HG03457 (cell line): ENCODE measurements at regions not wholly inside any gene's neighbourhood (a gene's known extent, or its start where the extent isn't known, plus 50 kb on each side); places are given as distances from the start of the nearest gene placed in this dataset.

ENCODE experiments used
- ATAC-seq: cut with Tn5 transposase; IDR thresholded peaks from one replicate; pipeline ENCODE4 v1.9.1; 2021; ENCODE audit warnings: moderate number of reproducible peaks; ENCODE audit not compliant: unreplicated experiment

DNA sequence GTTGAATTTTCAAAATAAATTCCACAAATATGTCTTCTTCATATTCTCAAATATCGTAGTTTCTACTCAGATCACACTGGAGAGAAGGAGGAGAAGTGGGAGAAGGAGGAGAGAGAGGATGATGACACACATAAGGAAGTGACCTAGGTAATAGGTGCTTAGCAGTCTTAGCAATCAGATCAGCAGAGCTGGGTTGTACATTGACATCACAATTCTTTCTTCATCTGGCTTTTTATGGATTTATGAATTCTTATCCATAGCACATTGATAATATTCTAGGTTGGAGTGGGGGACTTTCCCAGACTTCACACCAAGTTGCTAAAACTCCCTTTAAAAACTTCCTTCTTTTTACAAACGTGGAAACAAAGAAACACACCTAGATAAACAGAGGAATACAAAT lies 86.9 kb downstream of the FGF9 start:
- no peak for ATAC-seq

DNA sequence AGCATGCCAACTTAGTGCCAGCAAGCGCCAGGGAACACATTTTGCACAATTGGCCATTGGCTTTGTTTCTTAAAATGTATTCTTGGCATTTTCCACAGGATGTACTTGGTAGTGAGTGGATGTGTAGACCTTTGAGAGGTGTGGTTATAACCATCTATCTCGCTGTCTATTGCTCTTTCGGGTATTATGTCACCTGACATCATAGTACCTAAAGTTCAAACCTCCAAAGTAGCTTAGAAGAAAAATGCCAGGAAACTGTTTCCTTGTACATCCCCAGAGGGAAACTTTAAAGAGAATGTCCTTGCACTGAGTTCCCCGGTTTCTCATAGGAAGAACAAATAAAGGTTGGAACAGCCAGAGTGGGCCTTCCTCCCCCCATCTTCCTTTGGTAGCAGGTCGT lies 87.6 kb downstream of the FGF9 start:
- no peak for ATAC-seq

DNA sequence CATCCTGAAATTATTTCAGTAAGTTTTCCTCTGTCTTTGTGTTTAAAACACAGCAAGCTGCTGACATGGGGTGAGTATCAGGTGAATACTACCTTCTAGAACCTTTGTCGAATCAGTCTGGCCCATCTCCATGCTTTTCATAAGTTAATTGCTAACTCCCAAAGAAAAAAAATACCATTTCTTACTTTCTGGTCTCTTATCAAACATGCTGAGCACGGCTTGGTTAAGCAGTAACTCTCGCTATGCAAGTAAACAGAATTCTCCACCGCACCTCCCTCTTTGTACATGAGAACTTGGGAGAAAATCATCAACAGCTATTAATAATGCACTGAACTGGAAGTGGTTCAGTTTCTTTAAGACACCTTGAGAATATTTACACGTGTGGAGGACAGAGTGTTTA lies 88.6 kb downstream of the FGF9 start:
- no peak for ATAC-seq

DNA sequence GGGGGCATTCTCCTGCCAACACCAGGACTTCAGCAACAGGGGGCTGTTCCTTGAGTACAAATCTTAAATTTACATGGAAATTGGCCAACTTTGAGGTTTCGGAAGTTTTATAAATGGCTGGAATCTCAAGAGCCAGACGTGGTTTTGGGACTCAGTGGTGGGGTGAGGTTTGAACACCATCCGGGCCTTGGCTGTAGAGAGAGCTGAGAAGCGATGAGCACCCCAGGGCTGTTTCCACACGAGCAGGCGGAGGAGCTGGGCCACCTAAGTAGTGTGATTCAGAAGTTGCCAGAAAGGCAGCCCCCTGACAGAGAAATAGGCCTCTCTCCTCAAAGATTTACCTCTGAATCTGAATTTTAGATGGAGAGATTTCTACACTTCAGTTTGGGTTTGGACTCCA lies 89.0 kb downstream of the FGF9 start:
- no peak for ATAC-seq

DNA sequence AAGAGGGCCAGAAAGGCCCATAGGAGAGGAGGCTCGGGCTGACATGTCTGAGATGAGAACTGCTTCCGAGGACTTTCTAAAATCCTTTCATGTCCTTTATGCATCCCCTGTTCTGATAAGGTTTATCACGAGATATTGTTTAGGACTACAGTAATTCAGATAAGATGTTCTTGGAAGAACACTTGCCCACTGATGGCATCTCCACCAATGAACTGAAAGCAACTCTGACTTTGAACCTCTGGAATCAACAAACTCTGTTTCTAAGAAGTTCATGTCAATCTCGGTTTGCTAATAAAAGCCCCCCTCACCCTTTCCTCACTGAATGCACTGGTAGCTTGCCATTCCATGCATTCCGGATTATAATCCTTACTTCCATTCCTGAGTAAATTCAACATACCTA lies 90.9 kb downstream of the FGF9 start:
- ATAC-seq, result no peak

DNA sequence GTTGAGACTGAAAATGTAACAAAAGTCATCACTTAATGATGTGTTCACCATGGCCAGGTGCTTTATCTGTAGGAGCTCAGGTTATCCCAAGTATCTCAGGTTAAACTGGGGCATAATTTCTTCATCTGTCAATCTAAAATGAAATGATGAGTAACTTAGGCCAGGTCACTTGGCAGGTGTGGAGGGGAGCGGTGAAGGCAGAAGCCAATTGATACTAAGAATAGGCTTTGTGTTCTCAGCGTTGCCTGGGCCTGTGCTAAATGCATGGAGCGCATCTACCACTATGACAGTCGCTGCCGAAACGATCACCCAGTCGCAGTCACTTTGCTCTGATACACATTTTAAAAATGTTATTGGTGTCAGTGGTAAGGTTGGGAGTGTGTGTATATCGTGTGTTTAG lies 91.6 kb downstream of the FGF9 start:
- ATAC-seq, result no peak

DNA sequence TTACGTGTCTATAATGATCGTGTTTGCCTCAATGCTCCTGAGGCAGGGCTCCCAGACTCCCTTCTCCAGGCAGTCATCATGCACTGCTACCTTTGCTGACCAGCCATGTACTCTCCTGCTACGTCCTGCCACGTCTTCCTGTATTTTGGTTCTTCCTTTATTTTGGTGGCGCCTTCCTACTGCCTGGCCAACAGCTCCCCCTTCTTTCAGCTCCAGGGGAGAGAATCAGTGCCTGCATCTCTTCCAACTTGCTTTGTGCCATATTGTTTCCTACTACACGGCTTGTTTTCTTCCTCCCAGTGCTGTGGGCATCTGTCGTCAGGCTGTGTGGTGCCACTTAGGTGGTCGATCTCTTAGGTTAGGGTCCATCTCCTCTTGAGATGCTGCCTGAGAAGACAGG lies 96.2 kb downstream of the FGF9 start:
- no peak for ATAC-seq

DNA sequence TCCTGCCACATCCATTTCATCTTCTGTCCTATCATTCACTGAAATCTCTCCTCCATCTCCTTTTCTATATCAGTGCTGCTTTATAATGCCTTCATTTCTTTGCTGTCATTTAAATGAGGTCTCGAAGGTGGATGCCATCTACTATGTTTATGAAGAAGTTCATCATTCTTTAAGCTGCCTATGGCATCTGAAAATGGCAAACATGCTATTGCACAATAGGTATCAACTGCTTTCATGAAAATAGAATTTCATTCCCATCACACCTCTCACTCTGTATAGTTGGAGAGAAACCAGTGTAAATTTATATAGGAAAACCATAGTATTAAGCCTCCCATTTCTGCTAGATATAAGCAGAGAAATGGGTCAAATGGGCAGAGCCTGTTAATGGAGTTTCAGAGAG lies 100.2 kb downstream of the FGF9 start:
- no peak for ATAC-seq

DNA sequence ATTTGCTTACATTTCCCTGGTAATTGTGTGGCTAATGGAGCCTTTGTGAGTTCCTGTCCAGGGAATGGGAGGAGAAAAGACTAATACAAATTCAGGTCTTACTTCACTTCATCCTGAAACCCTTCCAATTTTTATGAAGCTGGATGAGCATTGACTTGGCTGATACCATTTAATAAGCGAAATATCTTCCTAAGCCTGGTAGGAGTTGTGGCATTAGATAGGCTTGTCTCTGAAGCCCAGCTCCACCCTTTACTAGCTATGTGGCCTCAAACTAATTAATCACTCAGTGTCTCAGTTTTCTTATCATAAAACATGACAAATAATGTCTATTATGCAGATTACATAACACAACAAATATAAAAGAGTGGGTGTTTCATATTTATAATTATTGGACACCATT lies 106.3 kb downstream of the FGF9 start:
- ATAC-seq, result no peak

DNA sequence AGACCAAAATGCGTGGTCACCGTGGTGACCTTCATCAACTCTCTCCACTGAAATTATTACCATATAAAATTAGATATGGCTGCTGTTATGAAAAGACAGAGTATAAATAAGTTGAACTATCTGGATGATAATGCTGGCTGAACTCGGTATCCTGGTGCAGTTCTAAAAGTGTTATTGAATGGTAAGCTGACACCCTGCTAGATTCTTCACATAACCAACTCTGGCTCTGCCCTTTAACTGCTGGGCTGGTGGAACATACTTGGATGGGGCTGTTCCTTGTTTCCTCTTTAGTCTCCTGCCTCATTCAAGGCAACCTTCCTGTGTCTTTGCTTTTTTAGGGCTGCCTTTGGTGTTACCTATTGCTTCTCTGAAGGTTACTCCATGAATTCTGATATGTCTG lies 106.9 kb downstream of the FGF9 start:
- no peak for ATAC-seq

DNA sequence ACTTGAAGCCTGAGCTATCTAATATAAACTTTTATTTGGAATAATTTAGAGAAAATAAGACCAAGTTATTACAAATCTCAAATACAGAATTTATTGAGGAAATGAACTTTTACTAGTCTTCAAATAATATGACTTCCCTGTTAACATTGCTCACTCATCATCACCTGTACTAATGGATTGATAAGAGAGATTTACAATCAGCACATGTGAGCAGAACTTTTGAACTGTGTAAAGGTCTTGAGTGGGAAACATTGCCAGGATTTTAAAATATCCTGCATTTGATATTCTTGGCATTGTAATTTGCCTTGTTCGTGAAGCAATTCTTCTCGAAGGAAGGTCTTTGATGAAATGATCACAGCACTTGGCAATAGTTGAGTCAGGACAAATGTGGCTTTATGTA lies 111.9 kb downstream of the FGF9 start:
- ATAC-seq, result no peak

DNA sequence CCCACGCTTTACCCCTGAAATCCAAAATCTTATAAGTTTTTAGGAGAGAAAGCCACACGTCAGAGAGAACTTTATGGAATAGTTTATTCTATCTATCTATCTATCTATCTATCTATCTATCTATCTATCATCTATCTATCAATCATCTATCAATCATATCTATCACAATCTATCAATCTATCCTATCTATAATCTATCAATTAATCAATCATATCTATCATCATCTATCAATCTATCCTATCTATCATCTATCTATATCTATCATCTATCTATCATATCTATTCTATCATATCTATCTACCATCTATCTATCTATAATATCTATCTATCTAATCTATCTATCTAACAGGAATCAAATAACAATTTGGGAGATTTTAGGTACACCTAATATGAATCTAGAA lies 115.1 kb downstream of the FGF9 start:
- ATAC-seq, result no peak

DNA sequence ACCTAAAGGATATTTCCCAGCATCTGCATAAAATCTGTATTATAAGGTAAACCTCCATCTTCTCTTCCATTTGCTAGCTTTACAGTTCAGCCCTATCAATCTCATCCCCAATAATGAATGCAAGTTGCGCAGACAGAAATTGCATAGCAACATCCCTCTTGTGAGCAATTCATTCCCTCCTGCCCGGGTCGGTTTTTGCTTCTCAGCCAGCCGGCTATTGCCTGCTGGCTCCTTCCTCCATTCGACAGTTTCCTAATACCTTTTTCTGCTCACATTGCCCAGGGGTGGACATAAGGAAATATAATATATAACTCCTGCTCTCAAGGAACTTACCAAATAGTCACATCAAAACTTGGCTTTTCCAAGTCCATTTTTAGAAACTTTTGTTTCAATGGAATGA lies 125.2 kb downstream of the FGF9 start:
- no peak for ATAC-seq

DNA sequence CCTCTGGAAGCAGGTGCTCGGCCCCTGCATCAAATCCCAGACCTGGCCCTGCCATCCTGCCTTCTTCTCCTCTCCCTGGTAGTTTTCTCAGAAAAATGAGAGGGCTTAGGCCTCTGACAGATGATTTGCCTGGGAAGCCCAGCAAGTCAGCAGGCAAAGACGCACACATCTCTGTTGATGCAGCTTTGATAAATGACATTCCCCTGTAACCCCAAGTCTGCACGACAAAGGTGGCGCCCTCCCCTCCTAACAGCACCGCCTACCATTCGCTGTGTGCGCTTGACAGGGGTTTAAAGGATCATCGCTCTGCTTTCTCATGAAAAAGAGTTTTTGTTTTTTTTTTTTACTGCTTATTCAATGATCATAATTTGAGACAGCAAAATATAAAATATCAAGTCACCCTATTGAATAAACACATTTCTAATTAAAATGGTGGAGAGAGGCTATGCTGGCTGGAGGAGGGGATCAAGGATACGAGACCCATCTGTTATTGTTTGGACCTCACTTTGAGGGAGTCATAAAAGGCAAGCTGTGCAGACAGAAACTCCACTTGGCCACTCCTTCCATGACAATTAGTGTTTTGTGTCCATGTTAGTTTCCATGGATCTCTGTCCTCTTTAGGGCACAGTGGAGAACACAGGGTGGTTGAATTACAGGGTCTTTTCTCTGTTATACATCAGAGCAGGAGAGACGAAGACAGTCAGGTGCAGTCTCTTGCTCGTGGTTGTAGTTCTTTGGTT lies 126.1 kb downstream of the FGF9 start:
- ATAC-seq, result no peak

DNA sequence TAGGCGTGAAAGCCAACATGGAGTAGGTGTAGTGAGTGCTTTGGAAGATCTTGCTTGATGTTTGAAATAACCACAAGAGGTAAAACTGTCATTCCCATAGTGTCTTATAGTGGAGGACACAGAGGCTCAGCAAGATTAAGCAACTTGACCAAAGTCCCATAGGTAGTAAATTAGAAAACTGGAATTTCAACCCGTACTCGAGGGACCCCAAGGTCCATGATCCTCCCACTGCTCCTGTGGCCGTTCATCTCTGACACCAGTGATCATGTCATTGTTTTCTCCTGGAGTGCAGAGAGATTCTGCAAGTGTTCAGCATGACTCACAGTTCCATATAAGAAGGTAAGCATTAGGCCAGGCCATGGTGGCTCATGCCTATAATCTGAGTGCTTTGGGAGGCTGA lies 126.9 kb downstream of the FGF9 start:
- no peak for ATAC-seq

DNA sequence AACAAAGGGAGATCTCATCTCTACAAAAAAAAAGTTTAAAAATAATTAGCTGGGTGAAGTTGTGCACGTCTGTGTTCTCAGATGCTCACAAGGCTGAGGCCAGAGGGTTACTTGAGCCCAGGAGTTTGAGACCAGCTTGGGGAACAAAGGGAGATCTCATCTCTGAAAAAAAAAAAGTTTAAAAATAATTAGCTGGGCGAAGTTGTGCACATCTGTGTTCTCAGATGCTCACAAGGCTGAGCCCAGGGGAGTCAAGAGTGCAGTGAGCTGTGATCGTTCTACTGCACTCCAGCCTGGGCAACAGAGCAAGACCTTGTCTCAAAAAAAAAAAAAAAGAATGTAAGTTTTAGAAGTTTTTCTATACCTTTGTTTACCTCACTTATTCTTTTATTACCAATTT lies 127.3 kb downstream of the FGF9 start:
- ATAC-seq, result no peak

DNA sequence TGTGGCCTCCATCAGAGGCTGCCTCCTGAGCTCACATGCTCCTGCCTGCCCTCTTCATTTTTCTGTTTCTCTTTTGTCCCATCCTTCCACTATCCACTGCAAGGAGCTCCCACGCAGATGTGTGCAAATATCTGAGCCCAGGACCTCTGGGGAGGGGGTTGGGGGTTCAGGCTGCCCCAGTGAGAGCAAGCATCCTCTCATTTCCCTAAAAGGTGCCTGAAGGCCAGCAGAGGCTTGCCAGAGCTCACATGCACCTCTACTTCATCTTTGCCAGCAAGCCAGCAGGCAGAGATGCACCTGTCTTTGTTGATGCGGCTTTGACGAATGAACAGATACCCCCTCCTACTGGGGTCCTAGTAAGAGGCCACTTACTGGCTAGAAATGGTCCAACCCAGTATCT lies 128.8 kb downstream of the FGF9 start:
- no peak for ATAC-seq

DNA sequence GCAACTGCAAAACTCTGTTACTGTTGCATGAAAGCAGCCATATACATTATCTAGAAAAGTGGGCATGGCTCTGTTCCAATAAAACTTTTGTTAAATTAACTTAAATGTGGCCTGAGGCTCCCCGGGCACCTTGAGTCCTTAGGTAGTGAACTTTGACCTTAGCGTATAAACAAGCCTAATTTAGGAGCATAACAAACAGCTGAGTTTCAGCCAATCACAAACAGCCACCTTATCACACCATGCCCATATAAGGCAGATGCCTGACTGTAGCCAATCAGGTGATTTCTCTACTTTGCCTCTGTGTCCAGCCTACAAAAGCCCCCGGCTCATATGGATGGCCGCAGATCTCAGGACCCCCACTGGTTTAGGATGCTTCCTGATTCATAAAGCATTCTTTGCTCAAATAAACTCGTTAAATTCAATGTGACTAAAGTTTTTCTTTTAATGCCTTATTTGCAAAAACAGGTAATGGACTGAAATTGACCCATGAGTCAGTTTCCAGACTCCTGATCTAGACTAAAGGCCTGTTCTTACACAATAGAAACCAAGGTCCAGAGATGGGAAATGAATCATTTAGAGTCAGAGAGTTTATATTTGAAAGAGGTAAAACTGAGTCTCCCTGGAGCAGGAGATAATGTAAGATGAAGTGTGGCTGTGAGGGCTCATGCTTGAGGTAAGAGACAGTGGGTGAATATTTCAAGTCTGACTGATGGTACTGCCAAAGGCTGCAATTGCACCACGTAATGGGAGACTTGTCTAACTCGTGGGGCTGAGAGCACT lies 130.2 kb downstream of the FGF9 start:
- no peak for ATAC-seq

DNA sequence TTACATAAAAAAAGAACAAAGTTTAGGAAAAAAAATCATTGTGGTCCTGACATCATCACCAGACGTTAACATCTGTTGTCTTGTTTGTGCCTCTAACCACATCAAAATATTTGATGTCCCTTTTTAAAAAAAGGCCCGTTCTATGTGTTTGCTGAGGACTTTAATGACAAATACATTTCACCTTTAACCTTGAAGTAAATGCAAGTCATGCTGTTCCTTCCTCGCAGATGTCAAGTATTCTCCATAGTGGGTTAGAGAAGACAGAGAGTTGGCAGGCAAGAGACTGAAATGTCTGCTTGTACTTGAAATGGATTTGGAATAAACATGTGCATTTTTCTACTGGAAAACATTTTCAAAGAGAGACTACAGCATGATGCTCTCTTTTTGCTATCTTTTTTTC lies 134.9 kb downstream of the FGF9 start:
- no peak for ATAC-seq

DNA sequence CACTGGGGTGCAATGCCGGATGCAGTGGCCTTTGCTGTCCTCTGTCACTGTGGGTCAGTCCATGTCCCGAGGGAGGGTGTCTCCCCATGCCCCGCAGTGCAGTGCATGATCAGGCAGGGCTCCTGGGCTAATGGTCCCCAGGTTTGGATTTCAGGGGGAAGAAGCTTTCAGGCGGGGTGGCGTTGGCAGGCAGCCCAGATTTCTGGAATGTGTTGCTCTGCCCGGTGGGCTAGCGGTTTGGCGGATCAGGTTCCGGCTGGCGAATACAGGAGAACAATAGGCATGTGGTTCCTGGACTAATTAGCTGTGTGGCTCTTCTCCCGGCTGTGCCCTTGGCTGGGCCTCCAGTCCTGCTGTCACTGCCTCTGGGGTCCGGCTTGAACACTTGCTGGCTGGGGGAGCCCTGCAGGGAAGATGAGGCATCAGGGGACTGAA lies 141.3 kb downstream of the FGF9 start:
- no peak for ATAC-seq

DNA sequence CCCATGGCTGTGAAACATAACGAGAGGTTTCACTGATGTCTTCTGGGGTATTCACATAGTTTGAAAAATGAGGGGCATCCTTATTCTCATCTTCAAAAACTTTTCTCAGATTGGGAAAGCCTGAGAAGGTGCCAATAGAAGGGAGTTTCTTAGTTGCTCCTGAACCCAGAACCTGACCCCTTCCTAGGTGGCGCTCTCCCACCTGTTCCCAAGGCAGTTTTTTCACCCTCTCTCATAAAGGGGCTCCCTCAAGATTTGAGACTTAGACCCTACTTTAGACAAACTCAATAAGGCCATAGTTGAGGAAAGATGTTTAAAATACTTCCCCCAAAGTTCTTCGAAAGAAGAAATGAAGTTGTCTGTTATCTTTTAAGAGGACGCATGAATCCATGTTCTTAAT lies 142.2 kb downstream of the FGF9 start:
- ATAC-seq, result no peak

DNA sequence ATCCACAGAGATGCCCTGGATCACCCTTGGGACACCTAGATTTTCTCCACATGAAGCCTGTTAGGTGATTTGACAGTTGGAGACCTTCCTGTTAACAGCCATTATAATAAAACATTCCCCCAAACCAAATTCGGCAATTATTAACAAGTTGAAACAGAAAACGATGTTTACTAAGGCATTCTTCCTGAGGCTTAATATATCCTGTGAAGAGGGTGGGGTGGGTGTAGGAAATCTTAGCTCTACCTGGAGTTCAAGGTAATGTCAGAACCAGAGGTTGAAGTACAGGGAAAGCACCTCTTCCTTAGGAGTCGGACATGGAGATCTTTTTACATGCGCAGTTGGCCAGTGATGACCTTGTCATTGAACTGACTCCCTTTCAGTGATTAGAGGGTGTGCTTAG lies 143.0 kb downstream of the FGF9 start:
- ATAC-seq, result no peak

DNA sequence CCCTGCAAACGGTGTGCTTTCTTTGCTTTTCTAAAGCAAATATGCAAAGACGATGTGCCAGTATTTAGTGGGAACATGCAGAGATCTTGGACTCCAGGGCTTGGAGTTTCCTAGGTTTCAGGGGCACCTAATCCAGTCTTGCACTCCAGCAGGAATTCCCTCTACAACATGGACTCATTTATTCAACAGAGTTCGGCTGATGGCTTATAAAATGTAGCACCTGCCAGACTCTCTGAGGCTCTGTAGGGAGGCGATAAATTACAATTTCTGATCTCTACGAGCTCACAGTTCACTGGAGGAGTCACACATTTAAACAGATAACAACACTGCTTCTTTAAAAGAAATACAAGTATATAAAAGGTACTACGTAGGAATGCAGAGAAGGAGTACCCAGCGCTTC lies 143.7 kb downstream of the FGF9 start:
- ATAC-seq, result no peak
